OCI-LY1 (cell line): ENCODE measurements at regions not wholly inside any gene's neighbourhood (a gene's known extent, or its start where the extent isn't known, plus 50 kb on each side); places are given as distances from the start of the nearest gene placed in this dataset.

Experiments used
- H2AFZ ChIP-seq: fragments of 200-600 bp; sonication (generic), shearing (Covaris generic); 2 replicates; pipeline ENCODE4 v1.6.0; 2014; ENCODE audit warnings: antibody characterized with exemption, mild to moderate bottlenecking, low read length
- H3F3A ChIP-seq: fragments of 200-600 bp; sonication (generic), shearing (Covaris generic); 2 replicates; pipeline ENCODE4 v1.6.0; 2014; ENCODE audit warnings: mild to moderate bottlenecking, antibody characterized with exemption, low read length, moderate library complexity; ENCODE audit not compliant: insufficient read depth
- H3K27ac ChIP-seq: fragments of 200-600 bp; sonication (generic); 2 replicates; pipeline ENCODE4 v1.5.1; 2014; ENCODE audit warnings: low read length, mixed run types, mild to moderate bottlenecking, low read depth; ENCODE audit not compliant: poor library complexity, severe bottlenecking
- H3K27me3 ChIP-seq: fragments of 200-600 bp; sonication (generic); 2 replicates; pipeline ENCODE4 v1.6.0; 2014; ENCODE audit warnings: antibody characterized with exemption, mild to moderate bottlenecking, low read length, moderate library complexity; ENCODE audit not compliant: insufficient read depth
- H3K36me3 ChIP-seq: fragments of 200-600 bp; sonication (generic); 2 replicates; pipeline ENCODE4 v1.6.1; 2014; ENCODE audit warnings: mild to moderate bottlenecking, antibody characterized with exemption, low read length, moderate library complexity, mixed read lengths; ENCODE audit not compliant: insufficient read depth
- H3K4me1 ChIP-seq: fragments of 200-600 bp; sonication (generic); 2 replicates; pipeline ENCODE4 v1.5.1; 2014; ENCODE audit warnings: mild to moderate bottlenecking, low read length, moderate library complexity; ENCODE audit not compliant: insufficient read depth, severe bottlenecking
- H3K4me2 ChIP-seq: fragments of 200-600 bp; sonication (generic), shearing (Covaris generic); 2 replicates; pipeline ENCODE4 v1.6.1; 2014; ENCODE audit warnings: low read length
- H3K4me3 ChIP-seq: fragments of 200-600 bp; sonication (generic); 2 replicates; pipeline ENCODE4 v1.5.1; 2014; ENCODE audit warnings: low read length, low read depth, mild to moderate bottlenecking, mixed read lengths; ENCODE audit not compliant: poor library complexity, severe bottlenecking
- H3K79me2 ChIP-seq: fragments of 200-600 bp; shearing (Covaris generic); 2 replicates; pipeline ENCODE4 v1.6.1; 2016; ENCODE audit warnings: mixed run types, low read length, mixed read lengths; ENCODE audit not compliant: insufficient read depth
- H3K9ac ChIP-seq: fragments of 200-600 bp; sonication (generic), shearing (Covaris generic); 2 replicates; pipeline ENCODE4 v1.6.1; 2014; ENCODE audit warnings: mild to moderate bottlenecking, low read length, mixed read lengths
- H3K9me2 ChIP-seq: fragments of 200-600 bp; sonication (generic), shearing (Covaris generic); 2 replicates; pipeline ENCODE4 v1.6.1; 2014; ENCODE audit warnings: low read depth, mild to moderate bottlenecking, low read length, mixed read lengths
- H3K9me3 ChIP-seq: fragments of 200-600 bp; shearing (Covaris generic); 2 replicates; pipeline ENCODE4 v1.6.1; 2014; ENCODE audit warnings: low read length, mixed read lengths
- H4K20me1 ChIP-seq: fragments of 200-600 bp; sonication (generic), shearing (Covaris generic); 2 replicates; pipeline ENCODE4 v1.6.0; 2016; ENCODE audit warnings: mild to moderate bottlenecking, low read length; ENCODE audit not compliant: insufficient read depth
- CTCF ChIP-seq: fragments of 200-600 bp; sonication (generic), shearing (Covaris generic); IDR thresholded peaks from 2 replicates; pipeline ENCODE4 v1.5.1; 2017; ENCODE audit warnings: mild to moderate bottlenecking, antibody characterized with exemption, low read length, moderate library complexity, mixed read lengths
- EZH2 ChIP-seq: fragments of 200-600 bp; sonication (generic), shearing (Covaris generic); IDR thresholded peaks from 2 replicates; pipeline ENCODE4 v1.8.0; 2017; ENCODE audit warnings: borderline replicate concordance, mixed run types, mild to moderate bottlenecking, antibody characterized with exemption, low read length, moderate library complexity, mixed read lengths

DNA sequence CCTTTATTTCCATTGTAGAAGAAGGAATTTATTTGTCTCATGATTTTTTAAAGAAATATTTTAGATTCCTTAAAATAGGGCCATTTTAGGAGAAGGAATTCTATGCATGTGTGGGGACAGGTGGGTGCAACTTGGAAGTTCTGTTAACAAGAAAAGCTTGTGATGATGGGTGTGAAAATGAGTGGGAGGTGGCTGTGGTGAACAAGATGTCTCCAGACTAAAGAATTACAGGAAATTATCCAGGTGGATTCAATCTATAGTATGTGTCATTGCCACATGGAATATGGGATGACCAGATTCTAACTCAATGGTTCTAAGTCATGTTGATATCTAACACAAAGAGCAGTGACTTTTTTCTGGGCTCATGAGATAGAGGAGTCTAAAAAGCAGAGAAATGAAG is 229.6 kb upstream of the IGFBP3 start:
- Histone ChIP-seq H3K4me1 (no peaks in the 10 kb centered on the region), H3K4me2 (no peak overlapping the region)
- TF ChIP-seq CTCF: no peak

GRCh38 chr7:46150202-46150601 is 229.1 kb upstream of the IGFBP3 start:
- Histone ChIP-seq H3F3A (no peaks in the 10 kb centered on the region), H3K79me2 (no peaks in the 10 kb centered on the region), H3K27me3 (no peaks in the 10 kb centered on the region), H4K20me1 (no peaks in the 10 kb centered on the region), H3K9me3 (no peaks in the 10 kb centered on the region), H3K4me3 (no peak overlapping the region), H3K9ac (no peak overlapping the region), H3K36me3 (no peaks in the 10 kb centered on the region), H3K4me1 (no peaks in the 10 kb centered on the region), H3K27ac (no peak overlapping the region), H3K4me2 (no peak overlapping the region), H3K9me2 (no peaks in the 10 kb centered on the region), H2AFZ (no peak overlapping the region)
- TF ChIP-seq EZH2 (no peak), CTCF (no peak)

More for the DNA sequence above, 229.6 kb upstream of the IGFBP3 start:
- Histone ChIP-seq H3K4me3 (no peak overlapping the region), H4K20me1 (no peaks in the 10 kb centered on the region), H3K79me2 (no peaks in the 10 kb centered on the region), H3K27ac (no peak overlapping the region), H3K9me2 (no peaks in the 10 kb centered on the region), H3K9me3 (no peaks in the 10 kb centered on the region), H3K27me3 (no peaks in the 10 kb centered on the region), H3K9ac (no peak overlapping the region), H3K36me3 (no peaks in the 10 kb centered on the region), H2AFZ (no peak overlapping the region), H3F3A (no peaks in the 10 kb centered on the region)

DNA sequence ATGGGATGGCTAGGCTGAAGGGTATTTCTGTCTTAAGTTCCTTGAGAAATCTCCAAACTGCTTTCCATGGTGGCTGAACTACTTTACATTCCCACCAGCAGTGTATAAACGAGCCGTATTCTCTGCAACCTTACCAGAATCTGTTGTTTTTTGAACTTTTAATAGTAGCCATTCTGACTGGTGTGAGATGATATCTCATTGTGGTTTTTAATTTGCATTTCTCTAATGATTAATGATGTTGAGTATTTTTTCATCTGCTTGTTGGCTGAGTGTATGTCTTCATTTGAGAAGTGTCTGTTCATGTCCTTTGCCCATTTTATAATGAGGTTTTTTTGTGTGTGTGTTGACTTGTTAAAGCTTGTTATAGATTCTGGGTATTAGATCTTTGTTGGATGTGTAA is 226.8 kb upstream of the IGFBP3 start:
- no peaks in the 10 kb centered on the region for H3F3A ChIP-seq
- TF ChIP-seq CTCF (no peak), EZH2 (no peak)
- no peaks in the 10 kb centered on the region for H3K9me2 ChIP-seq
- H4K20me1 ChIP-seq: no peaks in the 10 kb centered on the region
- no peak overlapping the region for H3K9ac ChIP-seq
- H3K27ac ChIP-seq: no peak overlapping the region
- H3K4me1 ChIP-seq: no peaks in the 10 kb centered on the region
- H3K4me2 ChIP-seq: no peak overlapping the region
- H2AFZ ChIP-seq: no peak overlapping the region
- H3K79me2 ChIP-seq: no peaks in the 10 kb centered on the region
- H3K9me3 ChIP-seq: no peaks in the 10 kb centered on the region
- H3K36me3 ChIP-seq: no peaks in the 10 kb centered on the region
- H3K4me3 ChIP-seq: no peak overlapping the region
- H3K27me3 ChIP-seq: no peaks in the 10 kb centered on the region
